ENCODE measurements at regions not wholly inside any gene's neighbourhood (a gene's known extent, or its start where the extent isn't known, plus 50 kb on each side); places are given as distances from the start of the nearest gene placed in this dataset.

DNA sequence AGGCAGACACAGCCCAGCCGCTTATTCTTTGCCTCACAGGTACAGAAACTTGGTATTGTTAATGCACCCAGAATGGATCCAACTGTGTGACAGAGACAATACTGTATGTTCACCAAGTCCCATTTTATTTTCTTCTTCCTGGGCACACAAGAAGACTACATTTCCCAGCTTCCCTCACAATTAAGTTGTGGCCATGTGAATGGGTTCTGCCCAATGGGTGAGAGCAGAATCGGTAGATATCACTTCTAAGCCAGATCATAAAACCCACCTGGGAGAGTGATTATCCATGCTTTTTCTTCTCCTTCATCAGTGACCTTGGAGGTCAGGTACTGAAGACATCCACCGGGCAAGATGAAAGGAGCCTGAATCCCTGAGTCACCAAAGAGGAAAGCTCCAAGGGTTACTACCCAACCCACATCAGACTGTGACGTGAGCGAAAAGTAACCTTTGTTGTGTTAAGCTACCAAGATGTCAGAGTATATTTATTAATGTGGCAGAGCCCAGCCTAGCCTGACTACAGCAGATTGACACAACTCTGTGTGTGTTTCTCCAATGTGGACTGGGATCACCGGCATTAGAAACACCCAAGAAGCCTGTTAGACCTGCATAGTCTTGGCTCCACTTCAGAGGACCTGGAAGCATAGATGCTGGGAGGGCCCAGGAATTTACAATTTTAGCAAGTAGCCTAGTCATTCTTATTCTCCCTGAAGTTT is 79.1 kb upstream of the GRIK3 start:
- ATAC-seq (ENCODE audit: insufficient read depth, low FRiP score) (no peak), DNase-seq (no peak)
- Histone ChIP-seq H3K9ac (ENCODE audit: insufficient read depth in 1 of 2, low read length in 2 of 2) (no peak overlapping the region), H3K27me3 (ENCODE audit: control insufficient read depth in 3 of 3, insufficient read depth in 3 of 3, low read length in 2 of 3) (peaks cover 0 to 7% (median 0%) of the 10 kb centered on the region in 3 donors), H3K36me3 (ENCODE audit: control insufficient read depth in 4 of 4, insufficient read depth in 4 of 4, low read length in 4 of 4) (no peaks in the 10 kb centered on the region), H3K9me3 (ENCODE audit: control insufficient read depth in 4 of 4, insufficient read depth in 3 of 4, low read length in 3 of 4) (peaks cover 0 to 3% (median 0%) of the 10 kb centered on the region in 4 donors), H3K27ac (ENCODE audit: low read depth in 1 of 2, low read length in 1 of 2) (no peak overlapping the region), H3K4me3 (no peak overlapping the region), H3K4me1 (ENCODE audit: control insufficient read depth in 5 of 5, insufficient read depth in 5 of 5, low read length in 5 of 5) (no peaks in the 10 kb centered on the region)
- 81 to 92% methylated on average over 6 of the region's 6 CpGs for WGBS, 2 donors
- no peak for TF ChIP-seq CTCF (IDR thresholded peaks at IDR 0.05; ENCODE audit: control extremely low read depth, extremely low read depth)

DNA sequence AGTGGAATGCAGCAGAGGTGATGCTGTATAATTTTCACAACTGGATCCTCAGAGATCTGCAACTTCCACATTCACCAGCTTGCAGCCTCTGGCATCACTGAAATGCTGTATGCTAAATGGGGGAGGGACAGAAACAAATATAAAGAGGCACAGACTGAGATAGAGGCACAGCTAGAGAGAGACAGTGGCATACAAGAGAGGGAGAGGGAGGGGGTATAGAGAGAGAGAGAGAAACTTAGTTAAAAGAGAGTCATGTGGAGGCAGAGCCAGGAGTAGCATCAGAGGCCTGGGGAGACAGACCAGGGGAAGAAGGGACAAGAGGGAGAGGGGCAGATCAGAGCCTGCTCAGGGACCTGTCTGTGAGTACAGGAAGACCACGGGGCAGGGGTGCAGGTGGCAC is 84.5 kb upstream of the GRIK3 start:
- no peak overlapping the region for H3K4me3 ChIP-seq
- H3K9me3 ChIP-seq (ENCODE audit: control insufficient read depth in 4 of 4, insufficient read depth in 3 of 4, low read length in 3 of 4): peaks cover 0 to 12% (median 0%) of the 10 kb centered on the region in 4 donors
- H3K27me3 ChIP-seq (ENCODE audit: control insufficient read depth in 3 of 3, insufficient read depth in 3 of 3, low read length in 2 of 3): peaks cover 0 to 2% (median 0%) of the 10 kb centered on the region in 3 donors
- ATAC-seq (ENCODE audit: insufficient read depth, low FRiP score) (no peak), DNase-seq (no peak)
- TF ChIP-seq CTCF (IDR thresholded peaks at IDR 0.05; ENCODE audit: control extremely low read depth, extremely low read depth): no peak
- no peak overlapping the region for H3K9ac ChIP-seq (ENCODE audit: insufficient read depth in 1 of 2, low read length in 2 of 2)
- no peaks in the 10 kb centered on the region for H3K36me3 ChIP-seq (ENCODE audit: control insufficient read depth in 4 of 4, insufficient read depth in 4 of 4, low read length in 4 of 4)
- H3K27ac ChIP-seq (ENCODE audit: low read depth in 1 of 2, low read length in 1 of 2): no peak overlapping the region
- H3K4me1 ChIP-seq (ENCODE audit: control insufficient read depth in 5 of 5, insufficient read depth in 5 of 5, low read length in 5 of 5): no peaks in the 10 kb centered on the region
- WGBS, 2 donors: 46 to 50% methylated on average over 1 of the region's 1 CpG

DNA sequence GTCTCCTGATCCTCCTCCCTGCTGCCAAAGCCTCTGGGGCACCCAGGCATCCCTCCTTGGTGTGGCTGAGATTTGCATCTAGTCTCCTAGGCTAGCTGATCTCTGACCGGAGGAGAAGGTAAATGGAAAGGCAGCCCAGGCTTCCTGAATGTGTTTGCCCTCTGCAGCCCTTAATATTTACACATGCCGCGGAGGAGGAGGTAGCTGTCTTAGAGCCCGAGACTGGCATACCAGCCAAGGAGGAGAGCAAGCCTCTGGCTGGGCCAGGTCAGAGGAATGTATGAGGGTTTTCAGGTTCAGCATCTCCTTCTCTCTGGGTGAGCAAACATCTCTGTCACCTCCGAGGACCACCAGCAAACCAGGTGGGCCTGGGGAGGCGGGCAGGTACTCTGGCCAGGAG is 86.0 kb upstream of the GRIK3 start:
- H3K9ac ChIP-seq (ENCODE audit: insufficient read depth in 1 of 2, low read length in 2 of 2): no peak overlapping the region
- no peak overlapping the region for H3K4me3 ChIP-seq
- no peak overlapping the region for H3K27ac ChIP-seq (ENCODE audit: low read depth in 1 of 2, low read length in 1 of 2)
- H3K4me1 ChIP-seq (ENCODE audit: control insufficient read depth in 5 of 5, insufficient read depth in 5 of 5, low read length in 5 of 5): no peaks in the 10 kb centered on the region
- no peaks in the 10 kb centered on the region for H3K36me3 ChIP-seq (ENCODE audit: control insufficient read depth in 4 of 4, insufficient read depth in 4 of 4, low read length in 4 of 4)
- no peak for DNase-seq
- WGBS, 2 donors: 63 to 73% methylated on average over 6 of the region's 6 CpGs
- TF ChIP-seq CTCF (IDR thresholded peaks at IDR 0.05; ENCODE audit: control extremely low read depth, extremely low read depth): no peak
- H3K9me3 ChIP-seq (ENCODE audit: control insufficient read depth in 4 of 4, insufficient read depth in 3 of 4, low read length in 3 of 4): peaks cover 0 to 12% (median 0%) of the 10 kb centered on the region in 4 donors
- no peaks in the 10 kb centered on the region for H3K27me3 ChIP-seq (ENCODE audit: control insufficient read depth in 3 of 3, insufficient read depth in 3 of 3, low read length in 2 of 3)
- ATAC-seq (ENCODE audit: insufficient read depth, low FRiP score): no peak

All from lung (tissue), 11 donors.